Progenitor cell of endocrine pancreas (in vitro differentiated cells): ENCODE measurements at regions not wholly inside any gene's neighbourhood (a gene's known extent, or its start where the extent isn't known, plus 50 kb on each side); places are given as distances from the start of the nearest gene placed in this dataset.

Source experiments
- DNase-seq: peaks from one replicate; pipeline ENCODE4 v3.0.0; 2021; ENCODE audit warnings: low spot score; ENCODE audit not compliant: unreplicated experiment
- H3K27ac Mint-ChIP-seq: 2 replicates; pipeline ENCODE4 v1.8.0; 2021; ENCODE audit warnings: mild to moderate bottlenecking, moderate library complexity, mixed read lengths
- H3K27me3 Mint-ChIP-seq: 2 replicates; pipeline ENCODE4 v1.8.0; 2021; ENCODE audit warnings: mixed read lengths
- H3K36me3 Mint-ChIP-seq: 2 replicates; pipeline ENCODE4 v1.8.0; 2022; ENCODE audit warnings: mixed read lengths; ENCODE audit not compliant: insufficient read depth
- H3K4me1 Mint-ChIP-seq: 2 replicates; pipeline ENCODE4 v1.8.0; 2021; ENCODE audit warnings: low read depth, mixed read lengths
- H3K4me3 Mint-ChIP-seq: 2 replicates; pipeline ENCODE4 v1.8.0; 2021; ENCODE audit warnings: low read depth, mild to moderate bottlenecking, moderate library complexity, mixed read lengths
- H3K9me3 Mint-ChIP-seq: 2 replicates; pipeline ENCODE4 v1.8.0; 2021; ENCODE audit warnings: low read depth, mixed read lengths
- CTCF ChIP-seq: fragments of 200-600 bp; sonication (generic); IDR thresholded peaks from one replicate; pipeline ENCODE4 v1.5.0; 2021; ENCODE audit warnings: antibody characterized with exemption, mild to moderate bottlenecking; ENCODE audit not compliant: unreplicated experiment

GRCh38 chr1:38685388-38685787, 174.2 kb downstream of the RRAGC start:
- Mint-ChIP-seq H3K27ac (no peak overlapping the region), H3K27me3 (peaks cover 18% of the 10 kb centered on the region), H3K4me3 (no peak overlapping the region), H3K36me3 (no peaks in the 10 kb centered on the region), H3K4me1 (no peaks in the 10 kb centered on the region), H3K9me3 (no peaks in the 10 kb centered on the region)
- no peak for TF ChIP-seq CTCF
- DNase-seq = no peak

GRCh38 chr1:38680801-38681510, 178.6 kb downstream of the RRAGC start:
- TF ChIP-seq CTCF = no peak
- peaks cover 11% of the 10 kb centered on the region for H3K27me3 Mint-ChIP-seq
- no peak overlapping the region for H3K4me3 Mint-ChIP-seq
- H3K4me1 Mint-ChIP-seq = no peaks in the 10 kb centered on the region
- H3K27ac Mint-ChIP-seq = no peak overlapping the region
- no peaks in the 10 kb centered on the region for H3K36me3 Mint-ChIP-seq
- DNase-seq = no peak
- H3K9me3 Mint-ChIP-seq = no peaks in the 10 kb centered on the region

GRCh38 chr1:38677756-38678155, 181.8 kb downstream of the RRAGC start:
- no peak overlapping the region for H3K27ac Mint-ChIP-seq
- H3K9me3 Mint-ChIP-seq = no peaks in the 10 kb centered on the region
- DNase-seq = no peak
- peaks cover 18% of the 10 kb centered on the region for H3K27me3 Mint-ChIP-seq
- no peak overlapping the region for H3K4me3 Mint-ChIP-seq
- H3K36me3 Mint-ChIP-seq = no peaks in the 10 kb centered on the region
- TF ChIP-seq CTCF = no peak
- H3K4me1 Mint-ChIP-seq = no peaks in the 10 kb centered on the region

- Mint-ChIP-seq H3K9me3 (no peaks in the 10 kb centered on the region), H3K27ac (no peak overlapping the region), H3K4me1 (no peaks in the 10 kb centered on the region), H3K4me3 (no peak overlapping the region), H3K36me3 (no peaks in the 10 kb centered on the region), H3K27me3 (peaks cover 18% of the 10 kb centered on the region)
- no peak for TF ChIP-seq CTCF
- DNase-seq = no peak
These were observed 182.3 kb downstream of the RRAGC start for GRCh38 chr1:38677311-38677710.

GRCh38 chr1:38672692-38673091, 186.9 kb downstream of the RRAGC start:
- no peak overlapping the region for H3K4me3 Mint-ChIP-seq
- no peak for DNase-seq
- TF ChIP-seq CTCF = no peak
- H3K27me3 Mint-ChIP-seq = peaks cover 43% of the 10 kb centered on the region
- no peaks in the 10 kb centered on the region for H3K4me1 Mint-ChIP-seq
- H3K36me3 Mint-ChIP-seq = no peaks in the 10 kb centered on the region
- no peak overlapping the region for H3K27ac Mint-ChIP-seq
- no peaks in the 10 kb centered on the region for H3K9me3 Mint-ChIP-seq
